ENCODE measurements at regions not wholly inside any gene's neighbourhood (a gene's known extent, or its start where the extent isn't known, plus 50 kb on each side); places are given as distances from the start of the nearest gene placed in this dataset.

GRCh38 chr2:133640103-133640502 lies 71.8 kb upstream of the NCKAP5 start:
- Histone ChIP-seq H2BK120ac (ENCODE audit: low read depth, low read length) (no peak overlapping the region), H4K5ac (ENCODE audit: low read depth, low read length) (no peak overlapping the region), H3K36me3 (ENCODE audit: control insufficient read depth, insufficient read depth, low read length) (no peaks in the 10 kb centered on the region), H3K4ac (ENCODE audit: low read depth, low read length) (no peak overlapping the region), H3K4me1 (ENCODE audit: control insufficient read depth, insufficient read depth, low read length) (peaks cover 4% of the 10 kb centered on the region), H3K4me2 (ENCODE audit: low read depth, low read length) (no peak overlapping the region), H2AK9ac (replicated peaks; ENCODE audit: low read depth, low read length, poor library complexity) (no peak overlapping the region), H3K9me3 (ENCODE audit: control insufficient read depth, insufficient read depth, low read length) (no peaks in the 10 kb centered on the region), H3K9ac (ENCODE audit: low read depth, low read length) (no peak overlapping the region), H2BK5ac (ENCODE audit: low read depth, low read length, poor library complexity, severe bottlenecking) (no peak overlapping the region), H3K14ac (replicated peaks; ENCODE audit: low read depth, low read length) (no peak overlapping the region), H3K27ac (ENCODE audit: insufficient read depth, low read length) (no peak overlapping the region), H4K20me1 (ENCODE audit: insufficient read depth, low read length) (no peaks in the 10 kb centered on the region), H2AK5ac (ENCODE audit: low read depth, low read length) (no peak overlapping the region), H4K91ac (ENCODE audit: insufficient read depth, low read depth, low read length) (no peak overlapping the region), H3K9me1 (ENCODE audit: insufficient read depth, low read length) (peaks cover 3% of the 10 kb centered on the region; the same call in 1 of the 2 replicates), H2AFZ (replicated peaks; ENCODE audit: low read length, poor library complexity) (no peak overlapping the region), H3K56ac (ENCODE audit: extremely low read depth, insufficient read depth, low read length) (no peak overlapping the region), H3K18ac (ENCODE audit: low read depth, low read length) (no peak overlapping the region; the same call in 1 of the 2 replicates), H3K27me3 (ENCODE audit: control insufficient read depth, insufficient read depth, low read length) (no peaks in the 10 kb centered on the region), H4K8ac (ENCODE audit: low read depth in 2 of 2, low read length in 2 of 2) (no peak overlapping the region), H3K4me3 (ENCODE audit: insufficient read depth, low read depth, low read length) (no peak overlapping the region), H2BK15ac (ENCODE audit: low read depth, low read length) (no peak overlapping the region), H3K79me1 (ENCODE audit: low read depth in 1 of 2, low read length in 2 of 2) (no peaks in the 10 kb centered on the region), H2BK20ac (ENCODE audit: low read depth, low read length) (no peak overlapping the region), H3K23ac (ENCODE audit: low read depth, low read length) (no peak overlapping the region)
- ChIA-PET POLR2A (ENCODE audit: unreplicated experiment) (no interaction called here), CTCF (no interaction called here)
- dilution Hi-C loops (cut with HindIII; ENCODE audit: low sequenced_read_pairs, unreplicated experiment) (no loop called here), intact Hi-C loops (cut with micrococcal nuclease) (loop anchor here (10.0 kb wide), 1 partner anchor 145 kb away; no protein-coding TSS in a partner anchor), in situ Hi-C loops (cut with MboI; ENCODE audit: low sequenced_read_pairs) (no loop called here)
- no peak for DNase-seq
- no peak for ATAC-seq (ENCODE audit: low read depth)
- TF ChIP-seq MAFK (IDR thresholded peaks at IDR 0.05; ENCODE audit: low read depth, low read length): peak; percentile 81
- TF ChIP-seq POLR2A (IDR thresholded peaks at IDR 0.05; ENCODE audit: low read depth, low read length): no peak
- BruUV-seq (replicated peaks): no TSS peak
